GM18867 (cell line): ENCODE measurements at regions not wholly inside any gene's neighbourhood (a gene's known extent, or its start where the extent isn't known, plus 50 kb on each side); places are given as distances from the start of the nearest gene placed in this dataset.
"Not testable (repeated sequence)": the region's sequence is repeated elsewhere in the genome, so short reads cannot be mapped to it uniquely, and the experiment has no call there.

Experiments used
- ATAC-seq: cut with Tn5 transposase; IDR thresholded peaks from one replicate; pipeline ENCODE4 v1.9.1; 2021; ENCODE audit warnings: mild to moderate bottlenecking, moderate library complexity; ENCODE audit not compliant: unreplicated experiment

- ATAC-seq, result no peak
These were observed 169.3 kb upstream of the ZNF337 start for GRCh38 chr20:25865715-25866656.

GRCh38 chr20:25864963-25865714, 168.5 kb upstream of the ZNF337 start:
- not testable (repeated sequence) for ATAC-seq

GRCh38 chr20:25864326-25864962, 167.8 kb upstream of the ZNF337 start:
- no peak for ATAC-seq

GRCh38 chr20:25863536-25864325, 167.1 kb upstream of the ZNF337 start:
- ATAC-seq, result no peak

- peak; percentile 68 for ATAC-seq
These were observed 166.4 kb upstream of the ZNF337 start for GRCh38 chr20:25862967-25863530.

GRCh38 chr20:25860531-25861150, 164.0 kb upstream of the ZNF337 start:
- no peak for ATAC-seq

GRCh38 chr20:25859649-25860530, 163.2 kb upstream of the ZNF337 start:
- no peak for ATAC-seq

- ATAC-seq, result no peak
These were observed 162.1 kb upstream of the ZNF337 start for GRCh38 chr20:25858495-25859425.

- ATAC-seq, result not testable (repeated sequence)
These were observed 160.6 kb upstream of the ZNF337 start for GRCh38 chr20:25857091-25857788.

- no peak for ATAC-seq
These were observed 159.7 kb upstream of the ZNF337 start for GRCh38 chr20:25856256-25856884.

- not testable (repeated sequence) for ATAC-seq
These were observed 159.0 kb upstream of the ZNF337 start for GRCh38 chr20:25855451-25856156.

GRCh38 chr20:25854666-25855065, 158.0 kb upstream of the ZNF337 start:
- not testable (repeated sequence) for ATAC-seq

GRCh38 chr20:25853718-25854388, 157.2 kb upstream of the ZNF337 start:
- peak; percentile 54 for ATAC-seq

- not testable (repeated sequence) for ATAC-seq
These were observed 156.5 kb upstream of the ZNF337 start for GRCh38 chr20:25852968-25853717.

- ATAC-seq, result not testable (repeated sequence)
These were observed 153.5 kb upstream of the ZNF337 start for GRCh38 chr20:25850133-25850532.
